ENCODE measurements at regions not wholly inside any gene's neighbourhood (a gene's known extent, or its start where the extent isn't known, plus 50 kb on each side); places are given as distances from the start of the nearest gene placed in this dataset.

GRCh38 chr12:84807249-84807648, 105.3 kb downstream of the SLC6A15 start:
- ATAC-seq (ENCODE audit: low read depth) (peak; percentile 62; the same call in 2 of the 3 replicates), DNase-seq (ENCODE audit: low spot score) (no peak)
- Histone ChIP-seq H3K4me3 (ENCODE audit: severe bottlenecking) (no peak overlapping the region), H3K4me1 (ENCODE audit: insufficient read depth, poor library complexity, severe bottlenecking) (no peaks in the 10 kb centered on the region), H3K27ac (ENCODE audit: poor library complexity, severe bottlenecking) (no peak overlapping the region), H3K27me3 (ENCODE audit: insufficient read depth, poor library complexity, severe bottlenecking) (no peaks in the 10 kb centered on the region), H3K9me3 (ENCODE audit: severe bottlenecking) (no peaks in the 10 kb centered on the region), H3K36me3 (ENCODE audit: low read depth) (no peaks in the 10 kb centered on the region)
- no peak for TF ChIP-seq CTCF (IDR thresholded peaks at IDR 0.05; ENCODE audit: poor library complexity, severe bottlenecking)

- H3K27me3 ChIP-seq (ENCODE audit: insufficient read depth, poor library complexity, severe bottlenecking) = no peaks in the 10 kb centered on the region
- ATAC-seq (ENCODE audit: low read depth) (no peak), DNase-seq (ENCODE audit: low spot score) (no peak)
- no peak overlapping the region for H3K27ac ChIP-seq (ENCODE audit: poor library complexity, severe bottlenecking)
- TF ChIP-seq CTCF (IDR thresholded peaks at IDR 0.05; ENCODE audit: poor library complexity, severe bottlenecking) = no peak
- H3K4me3 ChIP-seq (ENCODE audit: severe bottlenecking) = no peak overlapping the region
- H3K36me3 ChIP-seq (ENCODE audit: low read depth) = no peaks in the 10 kb centered on the region
- no peaks in the 10 kb centered on the region for H3K4me1 ChIP-seq (ENCODE audit: insufficient read depth, poor library complexity, severe bottlenecking)
- H3K9me3 ChIP-seq (ENCODE audit: severe bottlenecking) = no peaks in the 10 kb centered on the region
These were observed 107.1 kb downstream of the SLC6A15 start for GRCh38 chr12:84805474-84805858.

GRCh38 chr12:84804691-84805473, 107.7 kb downstream of the SLC6A15 start:
- H3K9me3 ChIP-seq (ENCODE audit: severe bottlenecking) = no peaks in the 10 kb centered on the region
- no peak for DNase-seq (ENCODE audit: low spot score)
- H3K4me1 ChIP-seq (ENCODE audit: insufficient read depth, poor library complexity, severe bottlenecking) = no peaks in the 10 kb centered on the region
- no peak for ATAC-seq (ENCODE audit: low read depth)
- no peak for TF ChIP-seq CTCF (IDR thresholded peaks at IDR 0.05; ENCODE audit: poor library complexity, severe bottlenecking)
- no peaks in the 10 kb centered on the region for H3K36me3 ChIP-seq (ENCODE audit: low read depth)
- H3K4me3 ChIP-seq (ENCODE audit: severe bottlenecking) = no peak overlapping the region
- H3K27me3 ChIP-seq (ENCODE audit: insufficient read depth, poor library complexity, severe bottlenecking) = no peaks in the 10 kb centered on the region
- H3K27ac ChIP-seq (ENCODE audit: poor library complexity, severe bottlenecking) = no peak overlapping the region

- H3K36me3 ChIP-seq (ENCODE audit: low read depth) = no peaks in the 10 kb centered on the region
- H3K4me1 ChIP-seq (ENCODE audit: insufficient read depth, poor library complexity, severe bottlenecking) = no peaks in the 10 kb centered on the region
- no peak for TF ChIP-seq CTCF (IDR thresholded peaks at IDR 0.05; ENCODE audit: poor library complexity, severe bottlenecking)
- no peak overlapping the region for H3K4me3 ChIP-seq (ENCODE audit: severe bottlenecking)
- no peak overlapping the region for H3K27ac ChIP-seq (ENCODE audit: poor library complexity, severe bottlenecking)
- DNase-seq (ENCODE audit: low spot score) = no peak
- no peaks in the 10 kb centered on the region for H3K27me3 ChIP-seq (ENCODE audit: insufficient read depth, poor library complexity, severe bottlenecking)
- ATAC-seq (ENCODE audit: low read depth) = no peak
- H3K9me3 ChIP-seq (ENCODE audit: severe bottlenecking) = no peaks in the 10 kb centered on the region
These were observed 108.9 kb downstream of the SLC6A15 start for GRCh38 chr12:84803661-84804060.

GRCh38 chr12:84802161-84802560, 110.4 kb downstream of the SLC6A15 start:
- DNase-seq (ENCODE audit: low spot score) = no peak

More at GRCh38 chr12:84802161-84802560, 110.4 kb downstream of the SLC6A15 start:
- Histone ChIP-seq H3K4me3 (ENCODE audit: severe bottlenecking) (no peak overlapping the region), H3K27me3 (ENCODE audit: insufficient read depth, poor library complexity, severe bottlenecking) (no peaks in the 10 kb centered on the region), H3K36me3 (ENCODE audit: low read depth) (no peaks in the 10 kb centered on the region), H3K9me3 (ENCODE audit: severe bottlenecking) (no peaks in the 10 kb centered on the region), H3K27ac (ENCODE audit: poor library complexity, severe bottlenecking) (no peak overlapping the region), H3K4me1 (ENCODE audit: insufficient read depth, poor library complexity, severe bottlenecking) (no peaks in the 10 kb centered on the region)
- TF ChIP-seq CTCF (IDR thresholded peaks at IDR 0.05; ENCODE audit: poor library complexity, severe bottlenecking) = no peak
- no peak for ATAC-seq (ENCODE audit: low read depth)
